Prostate gland (tissue), 2 donors: ENCODE measurements at regions not wholly inside any gene's neighbourhood (a gene's known extent, or its start where the extent isn't known, plus 50 kb on each side); places are given as distances from the start of the nearest gene placed in this dataset.
"Not testable (repeated sequence)": the region's sequence is repeated elsewhere in the genome, so short reads cannot be mapped to it uniquely, and the experiment has no call there.

ENCODE experiments used
- DNase-seq: peaks from one replicate; pipeline ENCODE4 v3.0.0-alpha.2; 2019; ENCODE audit warnings: low spot score
- H3K27ac ChIP-seq, 2 donors: fragments of 200-600 bp; sonication (generic); 2 replicates each; pipeline ENCODE4 v1.5.1; 2017 to 2019
- H3K27me3 ChIP-seq: fragments of 200-600 bp; sonication (generic); replicated peaks from 2 replicates; pipeline ENCODE4 v1.5.1; 2019; ENCODE audit not compliant: insufficient read depth
- H3K36me3 ChIP-seq, 2 donors: fragments of 200-600 bp; sonication (generic); 1 replicate in 1 of 2; 2 replicates in 1 of 2; pipeline versions ENCODE4 v1.5.1 to v1.8.1; 2017 to 2019
- H3K4me1 ChIP-seq: fragments of 200-600 bp; sonication (generic); replicated peaks from 2 replicates; pipeline ENCODE4 v1.5.1; 2019
- H3K4me3 ChIP-seq, 2 donors: fragments of 200-600 bp; sonication (generic); 2 replicates each; pipeline ENCODE4 v1.5.1; 2017 to 2019
- H3K9me3 ChIP-seq: fragments of 200-600 bp; sonication (generic); 2 replicates; pipeline ENCODE4 v1.5.1; 2017
- CTCF ChIP-seq, 4 experiments: fragments of 200-600 bp in 2 of 4; fragments of 450-650 bp in 2 of 4; sonication (generic) in 2 of 4; IDR thresholded peaks; 1 replicate in 3 of 4; 2 replicates in 1 of 4; pipeline ENCODE4 v1.5.1; 2016 to 2019; ENCODE audit warnings: antibody characterized with exemption in 4 of 4, mild to moderate bottlenecking in 2 of 4, moderate library complexity in 2 of 4
- POLR2A ChIP-seq: fragments of 450-650 bp; IDR thresholded peaks from one replicate; pipeline ENCODE4 v1.6.1; 2016; ENCODE audit warnings: antibody characterized with exemption, mild to moderate bottlenecking
- POLR2AphosphoS5 ChIP-seq: sonication (generic); formaldehyde crosslinking; IDR thresholded peaks from one replicate; pipeline ENCODE4 v1.6.1; 2017; ENCODE audit warnings: antibody characterized with exemption
- WGBS: methylation state at CpG from one replicate; pipeline ENCODE4 v1.1.5; 2018; 5-methylcytosine and 5-hydroxymethylcytosine counted together
- intact Hi-C: fragments of 100-400 bp; cut with DNase I; formaldehyde crosslinking; loops from one replicate; pipeline ENCODE4 v1.14.2; 2022

GRCh38 chr5:67806654-67807438 lies 408.7 kb upstream of the PIK3R1 start:
- no peak for TF ChIP-seq CTCF (IDR thresholded peaks at IDR 0.05)
- TF ChIP-seq POLR2A: no peak
- TF ChIP-seq POLR2AphosphoS5: no peak
- no peak overlapping the region for H3K27ac ChIP-seq
- H3K27me3 ChIP-seq: no peaks in the 10 kb centered on the region
- no peak for DNase-seq
- no peak overlapping the region for H3K4me3 ChIP-seq
- no peaks in the 10 kb centered on the region for H3K36me3 ChIP-seq
- no peaks in the 10 kb centered on the region for H3K4me1 ChIP-seq
- WGBS: 86% methylated on average over 5 of the region's 5 CpGs
- H3K9me3 ChIP-seq: no peaks in the 10 kb centered on the region
- intact Hi-C loops: loop anchor here (10.0 kb wide), 1 partner anchor 562 kb away; no protein-coding TSS in a partner anchor

- Histone ChIP-seq H3K4me1 (no peaks in the 10 kb centered on the region), H3K36me3 (no peaks in the 10 kb centered on the region), H3K27me3 (no peaks in the 10 kb centered on the region), H3K4me3 (no peak overlapping the region), H3K9me3 (no peaks in the 10 kb centered on the region), H3K27ac (no peak overlapping the region)
- TF ChIP-seq POLR2A (no peak), POLR2AphosphoS5 (no peak), CTCF (IDR thresholded peaks at IDR 0.05) (no peak)
- 96% methylated on average over 4 of the region's 4 CpGs for WGBS
- intact Hi-C loops: loop anchor here (10.0 kb wide), 1 partner anchor 561 kb away; no protein-coding TSS in a partner anchor
- DNase-seq: no peak
Measured at GRCh38 chr5:67805666-67806348, 409.7 kb upstream of the PIK3R1 start.

- H3K27me3 ChIP-seq: no peaks in the 10 kb centered on the region
- no peaks in the 10 kb centered on the region for H3K4me1 ChIP-seq
- no peaks in the 10 kb centered on the region for H3K36me3 ChIP-seq
- no peak for DNase-seq
- no peaks in the 10 kb centered on the region for H3K9me3 ChIP-seq
- intact Hi-C loops: loop anchor here (10.0 kb wide), 1 partner anchor 558 kb away; no protein-coding TSS in a partner anchor
- TF ChIP-seq POLR2AphosphoS5 (no peak), CTCF (IDR thresholded peaks at IDR 0.05) (no peak), POLR2A (no peak)
- no peak overlapping the region for H3K27ac ChIP-seq
- 94% methylated on average over 2 of the region's 2 CpGs for WGBS
- H3K4me3 ChIP-seq: no peak overlapping the region
Measured at GRCh38 chr5:67802766-67803165, 412.8 kb upstream of the PIK3R1 start.

- no peak overlapping the region for H3K27ac ChIP-seq
- TF ChIP-seq POLR2A (no peak), CTCF (IDR thresholded peaks at IDR 0.05) (no peak), POLR2AphosphoS5 (peak; percentile 39)
- no peaks in the 10 kb centered on the region for H3K4me1 ChIP-seq
- DNase-seq: no peak
- WGBS: 54% methylated on average over 5 of the region's 5 CpGs
- no peaks in the 10 kb centered on the region for H3K36me3 ChIP-seq
- H3K4me3 ChIP-seq: no peak overlapping the region
- no peaks in the 10 kb centered on the region for H3K27me3 ChIP-seq
- intact Hi-C loops: loop anchor here (5.0 to 10.0 kb wide), 2 partner anchors 453 to 555 kb away; no protein-coding TSS in a partner anchor
- H3K9me3 ChIP-seq: no peaks in the 10 kb centered on the region
Measured at GRCh38 chr5:67799732-67800234, 415.8 kb upstream of the PIK3R1 start.

- not testable (repeated sequence) for H3K27me3 ChIP-seq, H3K27ac ChIP-seq, H3K9me3 ChIP-seq, H3K4me1 ChIP-seq, H3K4me3 ChIP-seq, H3K36me3 ChIP-seq, DNase-seq
- 95% methylated on average over 5 of the region's 5 CpGs for WGBS
- intact Hi-C loops: loop anchor here (5.0 kb wide), 1 partner anchor 454 kb away; no protein-coding TSS in a partner anchor
Measured at GRCh38 chr5:67798470-67798869, 417.1 kb upstream of the PIK3R1 start.
